ENCODE measurements at regions not wholly inside any gene's neighbourhood (a gene's known extent, or its start where the extent isn't known, plus 50 kb on each side); places are given as distances from the start of the nearest gene placed in this dataset.
"Not testable (repeated sequence)": the region's sequence is repeated elsewhere in the genome, so short reads cannot be mapped to it uniquely, and the experiment has no call there.

GRCh38 chr9:67195357-67195756, 203.0 kb upstream of the SPATA31A3 start:
- not testable (repeated sequence) for ATAC-seq (ENCODE audit: low read depth in 2 of 2); H3K4me1 ChIP-seq (ENCODE audit: control insufficient read depth, insufficient read depth, low read length, poor library complexity, severe bottlenecking); H3K27ac Mint-ChIP-seq; H3K27me3 Mint-ChIP-seq; H3K27me3 ChIP-seq (ENCODE audit: control insufficient read depth, insufficient read depth, low read length); H3K9me3 Mint-ChIP-seq; H3K36me3 ChIP-seq (ENCODE audit: control insufficient read depth, insufficient read depth, low read length); H3K4me3 ChIP-seq (ENCODE audit: low read depth, low read length); DNase-seq; H3K4me3 Mint-ChIP-seq; H3K9me3 ChIP-seq (ENCODE audit: control insufficient read depth in 2 of 2, low read length in 2 of 2); H3K27ac ChIP-seq (ENCODE audit: insufficient read depth, low read length, poor library complexity, severe bottlenecking); H3K4me1 Mint-ChIP-seq; H3K36me3 Mint-ChIP-seq

- H3K9me3 Mint-ChIP-seq; H3K4me1 Mint-ChIP-seq; ATAC-seq (ENCODE audit: low read depth in 2 of 2); H3K27me3 Mint-ChIP-seq; H3K36me3 ChIP-seq (ENCODE audit: control insufficient read depth, insufficient read depth, low read length); H3K27ac ChIP-seq (ENCODE audit: insufficient read depth, low read length, poor library complexity, severe bottlenecking); H3K36me3 Mint-ChIP-seq; H3K27ac Mint-ChIP-seq; H3K9me3 ChIP-seq (ENCODE audit: control insufficient read depth in 2 of 2, low read length in 2 of 2); H3K27me3 ChIP-seq (ENCODE audit: control insufficient read depth, insufficient read depth, low read length); H3K4me3 ChIP-seq (ENCODE audit: low read depth, low read length); H3K4me3 Mint-ChIP-seq; DNase-seq; H3K4me1 ChIP-seq (ENCODE audit: control insufficient read depth, insufficient read depth, low read length, poor library complexity, severe bottlenecking): not testable (repeated sequence)
These were observed 186.8 kb upstream of the SPATA31A3 start for GRCh38 chr9:67179185-67179584.

- H3K4me3 Mint-ChIP-seq; ATAC-seq (ENCODE audit: low read depth in 2 of 2); H3K36me3 Mint-ChIP-seq; DNase-seq; H3K4me1 ChIP-seq (ENCODE audit: control insufficient read depth, insufficient read depth, low read length, poor library complexity, severe bottlenecking); H3K27ac Mint-ChIP-seq; H3K4me1 Mint-ChIP-seq; H3K36me3 ChIP-seq (ENCODE audit: control insufficient read depth, insufficient read depth, low read length); H3K9me3 ChIP-seq (ENCODE audit: control insufficient read depth in 2 of 2, low read length in 2 of 2); H3K4me3 ChIP-seq (ENCODE audit: low read depth, low read length); H3K9me3 Mint-ChIP-seq; H3K27ac ChIP-seq (ENCODE audit: insufficient read depth, low read length, poor library complexity, severe bottlenecking); H3K27me3 ChIP-seq (ENCODE audit: control insufficient read depth, insufficient read depth, low read length); H3K27me3 Mint-ChIP-seq: not testable (repeated sequence)
These were observed 182.8 kb upstream of the SPATA31A3 start for GRCh38 chr9:67175167-67175566.

- H3K27ac Mint-ChIP-seq; H3K36me3 Mint-ChIP-seq; H3K4me3 Mint-ChIP-seq; H3K36me3 ChIP-seq (ENCODE audit: control insufficient read depth, insufficient read depth, low read length); H3K4me1 Mint-ChIP-seq; H3K9me3 ChIP-seq (ENCODE audit: control insufficient read depth in 2 of 2, low read length in 2 of 2); H3K9me3 Mint-ChIP-seq; H3K27ac ChIP-seq (ENCODE audit: insufficient read depth, low read length, poor library complexity, severe bottlenecking); H3K4me1 ChIP-seq (ENCODE audit: control insufficient read depth, insufficient read depth, low read length, poor library complexity, severe bottlenecking); H3K4me3 ChIP-seq (ENCODE audit: low read depth, low read length); H3K27me3 ChIP-seq (ENCODE audit: control insufficient read depth, insufficient read depth, low read length); ATAC-seq (ENCODE audit: low read depth in 2 of 2); H3K27me3 Mint-ChIP-seq; DNase-seq: not testable (repeated sequence)
These were observed 179.4 kb upstream of the SPATA31A3 start for GRCh38 chr9:67171721-67172120.

- H3K4me1 Mint-ChIP-seq; H3K4me3 Mint-ChIP-seq; H3K4me1 ChIP-seq (ENCODE audit: control insufficient read depth, insufficient read depth, low read length, poor library complexity, severe bottlenecking); H3K27me3 ChIP-seq (ENCODE audit: control insufficient read depth, insufficient read depth, low read length); H3K36me3 ChIP-seq (ENCODE audit: control insufficient read depth, insufficient read depth, low read length); ATAC-seq (ENCODE audit: low read depth in 2 of 2); H3K4me3 ChIP-seq (ENCODE audit: low read depth, low read length); H3K9me3 Mint-ChIP-seq; H3K27ac ChIP-seq (ENCODE audit: insufficient read depth, low read length, poor library complexity, severe bottlenecking); H3K27me3 Mint-ChIP-seq; DNase-seq; H3K27ac Mint-ChIP-seq; H3K9me3 ChIP-seq (ENCODE audit: control insufficient read depth in 2 of 2, low read length in 2 of 2); H3K36me3 Mint-ChIP-seq: not testable (repeated sequence)
These were observed 176.3 kb upstream of the SPATA31A3 start for GRCh38 chr9:67168530-67169157.

- not testable (repeated sequence) for ATAC-seq (ENCODE audit: low read depth in 2 of 2)
These were observed 174.0 kb upstream of the SPATA31A3 start for GRCh38 chr9:67166335-67166734.

GRCh38 chr9:67162827-67163226, 170.5 kb upstream of the SPATA31A3 start:
- not testable (repeated sequence) for H3K9me3 ChIP-seq (ENCODE audit: control insufficient read depth in 2 of 2, low read length in 2 of 2); H3K4me1 Mint-ChIP-seq; H3K27ac Mint-ChIP-seq; H3K27ac ChIP-seq (ENCODE audit: insufficient read depth, low read length, poor library complexity, severe bottlenecking); H3K27me3 ChIP-seq (ENCODE audit: control insufficient read depth, insufficient read depth, low read length); H3K4me3 Mint-ChIP-seq; H3K4me1 ChIP-seq (ENCODE audit: control insufficient read depth, insufficient read depth, low read length, poor library complexity, severe bottlenecking); H3K4me3 ChIP-seq (ENCODE audit: low read depth, low read length); H3K27me3 Mint-ChIP-seq; H3K9me3 Mint-ChIP-seq; H3K36me3 ChIP-seq (ENCODE audit: control insufficient read depth, insufficient read depth, low read length); ATAC-seq (ENCODE audit: low read depth in 2 of 2); DNase-seq; H3K36me3 Mint-ChIP-seq

More at GRCh38 chr9:67166335-67166734, 174.0 kb upstream of the SPATA31A3 start:
- H3K4me1 Mint-ChIP-seq; H3K4me3 Mint-ChIP-seq; H3K4me3 ChIP-seq (ENCODE audit: low read depth, low read length); H3K36me3 ChIP-seq (ENCODE audit: control insufficient read depth, insufficient read depth, low read length); H3K27me3 Mint-ChIP-seq; H3K27ac Mint-ChIP-seq; H3K9me3 ChIP-seq (ENCODE audit: control insufficient read depth in 2 of 2, low read length in 2 of 2); H3K36me3 Mint-ChIP-seq; H3K4me1 ChIP-seq (ENCODE audit: control insufficient read depth, insufficient read depth, low read length, poor library complexity, severe bottlenecking); H3K9me3 Mint-ChIP-seq; H3K27ac ChIP-seq (ENCODE audit: insufficient read depth, low read length, poor library complexity, severe bottlenecking); DNase-seq; H3K27me3 ChIP-seq (ENCODE audit: control insufficient read depth, insufficient read depth, low read length): not testable (repeated sequence)

GRCh38 chr9:67155218-67155617, 162.9 kb upstream of the SPATA31A3 start:
- H3K36me3 Mint-ChIP-seq; H3K4me1 Mint-ChIP-seq; H3K27me3 ChIP-seq (ENCODE audit: control insufficient read depth, insufficient read depth, low read length); H3K4me3 Mint-ChIP-seq; H3K4me1 ChIP-seq (ENCODE audit: control insufficient read depth, insufficient read depth, low read length, poor library complexity, severe bottlenecking); H3K4me3 ChIP-seq (ENCODE audit: low read depth, low read length); H3K27me3 Mint-ChIP-seq; H3K9me3 Mint-ChIP-seq; DNase-seq; ATAC-seq (ENCODE audit: low read depth in 2 of 2); H3K27ac ChIP-seq (ENCODE audit: insufficient read depth, low read length, poor library complexity, severe bottlenecking); H3K27ac Mint-ChIP-seq; H3K9me3 ChIP-seq (ENCODE audit: control insufficient read depth in 2 of 2, low read length in 2 of 2); H3K36me3 ChIP-seq (ENCODE audit: control insufficient read depth, insufficient read depth, low read length): not testable (repeated sequence)

Data from CD4-positive, CD25-positive, alpha-beta regulatory T cell (primary cell).